DMS153 (cell line): ENCODE measurements at regions not wholly inside any gene's neighbourhood (a gene's known extent, or its start where the extent isn't known, plus 50 kb on each side); places are given as distances from the start of the nearest gene placed in this dataset.
"Not testable (repeated sequence)": the region's sequence is repeated elsewhere in the genome, so short reads cannot be mapped to it uniquely, and the experiment has no call there.

Experiments used
- DNase-seq: peaks from one replicate; lab custom pipeline; 2025; lab: John Stamatoyannopoulos, UW

DNA sequence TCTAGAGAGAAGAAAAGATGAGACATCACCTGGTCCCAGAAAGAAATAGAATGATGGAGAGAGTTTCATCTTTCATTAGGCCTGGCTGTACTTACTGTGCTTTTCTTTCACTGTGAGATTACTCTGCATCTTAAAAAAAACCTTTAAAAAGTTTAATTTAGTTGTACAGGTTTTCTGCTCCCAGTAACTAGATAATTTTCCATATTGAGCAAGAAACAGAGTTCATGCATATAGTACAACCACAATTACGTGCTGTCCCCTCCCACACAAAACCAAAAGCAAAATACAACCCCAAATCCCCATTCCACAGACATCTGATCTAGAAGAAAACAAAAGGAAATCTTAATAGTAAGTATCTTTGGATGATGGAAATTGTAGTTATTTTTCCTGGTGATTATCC is 371.2 kb downstream of the SH2D1A start:
- DNase-seq: no peak

DNA sequence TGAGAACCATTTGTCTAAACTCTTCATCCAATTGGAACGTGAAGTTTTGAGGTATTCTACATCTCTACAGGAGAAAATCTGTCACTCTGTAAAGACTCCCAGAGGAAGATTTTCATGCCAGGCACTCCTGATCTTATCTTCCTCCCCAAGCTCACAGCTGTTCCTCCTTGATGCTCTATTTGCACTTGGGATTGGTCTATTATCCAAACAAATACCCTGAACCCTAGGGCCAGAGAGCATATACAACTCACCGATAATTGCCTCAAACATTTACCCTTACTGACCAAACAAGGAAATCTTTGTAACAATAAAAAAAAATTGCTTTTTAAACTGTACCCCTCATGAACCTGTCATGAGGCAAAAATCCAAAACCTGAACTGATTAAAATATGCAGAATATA is 372.7 kb downstream of the SH2D1A start:
- peak; percentile 54 for DNase-seq

DNA sequence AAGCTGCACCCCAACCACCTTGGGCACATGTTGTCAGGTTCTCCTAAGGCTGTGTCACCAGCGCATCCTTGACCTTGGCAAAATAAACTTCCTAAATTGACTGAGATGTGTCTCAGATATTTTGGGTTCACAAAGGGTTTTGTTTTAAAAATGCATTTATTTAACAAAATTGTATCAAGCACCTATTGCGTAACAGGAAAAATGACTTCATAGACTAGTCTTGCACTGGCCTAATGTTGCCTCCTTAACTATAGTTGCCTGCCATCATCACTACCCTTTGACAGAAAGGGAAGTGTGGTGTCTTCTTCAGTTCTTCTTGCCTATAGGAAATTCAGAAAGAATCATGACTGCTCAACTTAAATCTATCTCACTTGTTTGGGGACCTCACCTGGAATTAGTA is 374.2 kb downstream of the SH2D1A start:
- no peak for DNase-seq

- DNase-seq: no peak
Observed at GRCh38 chrX:124725502-124725901, 379.1 kb downstream of the SH2D1A start.

DNA sequence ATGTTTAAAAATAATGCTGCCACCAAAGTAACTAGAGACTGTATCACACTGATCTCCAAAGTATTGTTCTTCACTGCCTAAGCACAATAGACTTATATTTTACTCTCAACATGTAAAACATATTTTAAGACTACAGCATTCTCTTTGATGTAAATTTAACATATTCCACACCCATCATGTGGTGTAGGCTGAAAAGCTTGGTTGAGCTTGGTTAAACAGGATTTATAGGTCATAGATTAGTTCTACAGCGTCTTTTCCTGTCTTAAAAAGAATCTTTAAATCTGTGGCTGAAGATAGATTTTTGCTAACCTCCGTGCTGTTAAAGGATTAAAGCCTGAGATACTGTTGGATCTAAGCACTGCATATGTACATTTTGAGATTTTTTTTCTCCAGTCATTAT is 379.9 kb downstream of the SH2D1A start:
- no peak for DNase-seq

DNA sequence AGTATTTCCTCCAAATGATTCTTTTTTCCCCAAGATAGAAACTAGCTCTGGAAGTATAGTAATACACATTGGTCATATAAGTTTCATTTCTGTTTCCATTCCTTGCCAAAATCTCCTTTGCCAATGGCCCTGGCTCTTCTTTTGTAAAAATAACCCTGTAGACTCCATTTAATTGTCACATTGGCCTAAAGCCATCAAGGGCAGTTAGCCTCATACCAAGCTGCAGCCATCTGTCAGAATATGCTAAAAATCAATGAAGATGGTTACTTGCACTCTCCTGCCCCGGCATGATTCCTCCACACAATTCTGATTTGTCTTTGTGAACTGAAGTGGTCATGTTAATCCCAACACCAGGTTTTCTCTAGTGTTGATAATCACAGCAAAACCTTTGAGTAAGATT is 380.5 kb downstream of the SH2D1A start:
- no peak for DNase-seq

DNA sequence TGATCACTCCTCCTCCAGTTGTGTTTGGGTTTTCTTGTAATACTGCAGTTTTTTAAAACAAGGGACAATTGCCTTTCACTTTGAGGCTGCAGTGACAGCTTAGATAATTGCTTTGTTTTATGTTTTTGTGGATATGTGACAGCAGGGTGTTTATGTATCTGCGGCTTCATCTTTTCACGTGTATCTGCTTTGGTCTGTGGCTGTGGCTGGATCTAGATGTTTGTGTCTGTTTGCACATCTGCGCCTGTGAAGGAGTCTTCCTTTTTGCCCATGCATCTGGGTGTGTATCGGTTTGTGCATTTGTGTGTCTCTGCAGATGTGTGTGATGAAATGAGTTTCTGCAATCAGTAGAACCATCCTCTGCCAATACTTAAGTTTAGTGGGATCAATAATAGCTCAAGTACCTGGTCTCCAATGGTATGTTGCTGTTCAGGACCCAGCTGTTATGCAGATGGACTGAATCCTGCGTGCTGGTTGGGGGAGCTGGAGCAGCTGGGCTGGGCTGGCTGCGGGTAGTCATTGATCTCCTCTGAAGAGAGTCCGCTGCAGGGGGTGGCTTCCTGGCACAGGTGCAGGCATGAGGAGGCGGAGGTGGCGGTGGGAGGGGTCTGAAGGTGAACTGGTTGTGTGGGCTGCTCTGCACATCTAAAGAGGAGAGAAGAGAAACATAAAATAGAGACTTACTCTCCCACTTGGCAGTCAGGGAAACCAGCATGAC is 390.3 kb downstream of the SH2D1A start:
- no peak for DNase-seq

GRCh38 chrX:124737771-124738170 is 391.4 kb downstream of the SH2D1A start:
- DNase-seq: no peak

DNA sequence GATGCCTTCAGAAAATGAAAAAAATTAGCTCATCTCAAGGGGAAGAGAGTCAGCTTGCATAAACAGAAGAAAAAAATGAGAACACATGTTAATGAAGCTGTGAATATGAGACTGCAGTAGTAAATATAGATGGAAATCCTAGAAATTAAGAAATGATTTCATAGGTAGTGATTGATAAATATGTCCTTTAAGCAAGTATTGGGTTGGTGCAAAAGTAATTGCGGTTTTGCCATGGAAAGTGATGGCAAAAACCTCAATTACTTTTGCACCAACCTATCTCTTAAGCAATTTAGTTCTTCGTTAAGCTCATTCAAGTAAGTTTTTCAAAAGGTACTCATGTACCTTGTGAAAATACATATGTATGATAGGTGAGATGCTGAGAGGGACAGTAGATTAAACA is 400.9 kb downstream of the SH2D1A start:
- no peak for DNase-seq

DNA sequence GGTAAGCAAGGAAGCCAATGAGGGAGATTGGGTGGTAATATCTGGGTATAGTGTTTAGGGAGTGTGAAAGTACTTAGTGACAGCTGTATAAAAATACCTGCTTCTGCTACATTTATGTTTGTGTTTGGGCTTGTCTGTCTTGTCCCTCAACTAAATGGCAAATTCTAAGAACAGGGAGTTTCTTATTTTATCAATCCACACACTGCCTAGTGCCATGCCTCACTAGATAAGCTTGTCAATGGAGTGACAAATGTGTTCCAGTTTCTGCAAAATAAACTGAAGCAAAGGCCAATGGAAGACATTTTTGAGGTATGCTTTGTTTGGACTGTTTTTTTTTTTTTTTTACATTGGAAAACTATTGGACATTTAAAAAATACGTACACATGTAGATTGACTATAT is 418.0 kb downstream of the SH2D1A start:
- no peak for DNase-seq

DNA sequence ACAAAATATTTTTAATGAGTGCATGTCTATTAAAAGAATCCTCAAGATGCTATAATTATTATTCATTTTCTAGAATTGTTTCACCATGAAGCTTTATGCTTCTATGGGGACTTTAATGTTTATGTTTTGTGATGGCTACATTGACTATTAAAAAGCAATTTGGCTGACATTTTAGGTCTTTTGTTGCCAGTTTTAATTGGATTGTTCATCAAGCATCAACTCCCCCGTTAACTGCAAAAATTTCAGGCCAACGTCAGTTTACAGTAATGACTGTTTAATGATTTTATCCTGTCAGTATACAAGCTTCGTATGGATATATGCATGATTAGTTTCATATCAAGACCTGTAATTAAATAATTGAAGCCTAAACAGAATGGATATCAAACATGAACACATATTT is 422.8 kb downstream of the SH2D1A start:
- DNase-seq: no peak

GRCh38 chrX:124771292-124771691 is 424.9 kb downstream of the SH2D1A start:
- no peak for DNase-seq

- DNase-seq: not testable (repeated sequence)
Observed at GRCh38 chrX:124788253-124788652, 441.9 kb downstream of the SH2D1A start.

DNA sequence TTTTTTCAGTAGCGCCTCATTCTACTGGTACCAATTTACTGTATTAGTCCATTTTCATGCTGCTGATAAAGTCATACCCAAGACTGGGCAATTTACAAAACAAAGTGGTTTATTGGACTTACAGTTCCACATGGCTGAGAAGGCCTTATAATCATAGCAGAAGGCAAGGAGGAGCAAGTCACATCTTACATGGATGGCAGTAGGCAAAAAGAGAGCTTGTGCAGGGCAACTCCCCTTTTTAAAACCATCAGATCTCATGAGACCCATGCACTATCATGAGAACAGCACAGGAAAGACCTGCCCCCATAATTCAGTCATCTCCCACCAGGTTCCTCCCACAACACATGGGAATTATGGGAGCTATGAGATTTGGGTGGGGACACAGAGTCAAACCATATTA is 443.5 kb downstream of the SH2D1A start:
- not testable (repeated sequence) for DNase-seq

DNA sequence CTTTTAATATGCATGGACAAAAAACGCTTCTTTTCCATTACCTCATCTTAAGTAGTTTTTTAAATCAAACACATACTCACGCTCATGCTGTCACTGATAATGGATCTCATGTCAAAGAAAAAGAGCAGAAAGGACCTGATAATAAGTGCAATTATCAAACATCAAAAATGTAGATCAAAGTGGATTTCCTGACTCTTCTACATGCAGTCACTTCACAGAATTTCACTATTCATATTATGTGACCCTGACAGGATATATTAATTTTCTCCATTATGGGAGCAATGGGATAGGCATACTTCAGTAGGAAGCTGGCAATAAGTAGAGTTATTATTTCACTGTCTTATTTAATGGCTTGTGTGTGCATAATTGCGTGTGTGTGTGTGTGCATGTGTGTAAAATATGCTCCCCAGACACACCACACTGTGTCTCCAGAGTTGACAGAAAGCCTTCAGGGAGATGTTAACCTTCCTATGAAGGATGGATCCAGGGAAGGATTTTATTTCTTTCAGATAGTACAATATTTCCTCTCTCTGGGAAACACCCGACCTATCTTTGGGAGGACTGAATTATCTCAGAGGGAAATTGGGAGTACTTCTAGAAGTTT is 445.2 kb downstream of the SH2D1A start:
- no peak for DNase-seq

- DNase-seq: no peak
Observed at GRCh38 chrX:124796989-124797388, 450.6 kb downstream of the SH2D1A start.

DNA sequence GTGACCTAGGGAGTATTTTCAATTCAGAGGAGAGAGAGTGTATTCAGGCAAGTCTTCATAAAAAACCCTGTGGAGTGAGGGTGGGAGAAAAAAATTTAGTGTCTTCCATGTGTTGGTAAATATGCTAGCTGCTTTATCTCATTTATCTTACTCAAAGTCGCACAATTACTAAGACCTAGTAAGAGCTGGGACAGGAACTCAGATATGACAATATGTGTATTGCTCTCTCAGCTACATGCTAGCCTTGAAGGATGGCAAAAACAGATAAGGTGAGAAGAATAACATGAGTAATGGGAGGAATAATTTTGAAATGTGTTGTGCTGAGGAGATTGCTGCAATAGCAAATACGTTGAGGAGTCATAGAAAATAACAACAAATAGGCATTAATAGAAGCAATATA is 458.6 kb downstream of the SH2D1A start:
- no peak for DNase-seq

DNA sequence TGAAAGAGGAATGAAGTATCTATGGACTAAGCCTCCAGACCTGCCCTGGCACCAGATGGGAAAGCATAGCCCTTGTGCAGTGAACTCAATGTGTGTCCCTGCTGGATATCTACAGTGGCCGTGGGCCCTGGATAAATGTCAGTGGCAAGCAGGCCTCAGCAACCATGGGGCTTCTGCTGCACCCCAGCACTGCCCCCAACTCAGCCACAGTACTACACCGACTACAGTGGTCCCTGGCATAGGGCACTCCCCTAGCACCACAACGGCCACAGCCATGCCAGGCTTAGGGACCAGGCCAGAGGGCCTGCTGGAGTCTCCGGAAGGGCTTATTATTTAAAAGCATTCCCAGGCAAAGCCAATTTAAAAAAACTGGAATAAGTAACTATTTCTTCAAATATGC is 459.1 kb downstream of the SH2D1A start:
- DNase-seq: no peak

DNA sequence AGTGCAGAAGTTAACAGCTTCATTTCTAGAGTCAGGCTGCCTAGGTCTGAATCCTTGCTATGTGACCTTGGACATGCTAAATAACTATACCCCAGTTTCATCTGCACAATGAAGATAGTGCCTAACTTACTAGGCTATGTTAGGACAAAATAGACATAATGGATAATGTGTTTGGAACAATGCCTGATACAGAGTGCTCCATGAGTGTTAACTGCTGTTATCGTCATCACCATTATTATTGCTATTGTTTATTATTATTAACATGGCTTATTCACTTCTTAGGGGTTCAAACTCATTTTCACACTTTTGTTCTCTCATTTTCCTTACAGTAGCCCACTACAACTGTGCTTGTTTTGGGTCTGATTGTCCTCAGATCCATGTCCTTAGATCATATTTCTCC is 467.7 kb downstream of the SH2D1A start:
- no peak for DNase-seq

DNA sequence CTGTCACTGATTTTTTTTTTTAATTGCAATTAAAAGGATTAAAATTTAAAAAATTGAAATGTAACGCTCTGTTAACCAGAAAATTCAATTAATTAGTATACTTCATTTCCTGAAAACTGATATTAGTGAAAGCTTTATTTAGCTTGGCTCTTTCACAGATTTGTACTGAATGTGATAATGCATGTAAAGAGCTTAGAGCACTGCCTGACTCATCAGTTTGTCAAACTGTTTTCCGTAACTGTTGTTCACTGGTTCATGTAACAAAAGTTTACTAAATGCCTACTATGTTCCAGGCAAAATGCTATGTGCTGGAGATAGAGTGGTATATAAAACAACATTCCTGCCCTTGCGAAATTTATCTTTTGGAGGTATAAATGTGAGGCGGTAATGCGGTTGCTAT is 471.7 kb downstream of the SH2D1A start:
- no peak for DNase-seq

DNA sequence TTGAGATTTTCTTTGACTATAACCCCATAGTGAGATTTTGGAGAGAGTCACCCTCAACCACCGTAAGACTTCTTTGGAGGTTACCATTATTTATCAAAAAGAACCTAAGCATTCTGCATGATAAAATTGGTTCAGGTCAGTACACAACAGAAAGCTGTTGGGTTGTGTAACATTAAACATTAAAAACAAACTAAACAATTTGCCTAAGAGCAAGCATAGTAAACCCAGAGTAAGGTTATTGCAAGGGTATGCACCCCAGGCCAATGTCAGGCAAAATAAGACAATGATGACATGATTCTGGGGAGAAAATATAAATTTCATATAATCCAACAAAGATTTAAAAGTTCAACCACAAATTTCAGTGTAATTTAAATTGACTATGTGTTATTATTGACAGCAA is 472.4 kb downstream of the SH2D1A start:
- no peak for DNase-seq

GRCh38 chrX:124820738-124821137 is 474.4 kb downstream of the SH2D1A start:
- DNase-seq: no peak

GRCh38 chrX:124827258-124827845 is 481.0 kb downstream of the SH2D1A start:
- DNase-seq: no peak

- DNase-seq: no peak
Observed at GRCh38 chrX:124829930-124830329, 483.6 kb downstream of the SH2D1A start.
